Activated B cell treated with CpG ODN at 0.5 μM for 24 hours (primary cell): ENCODE measurements at regions not wholly inside any gene's neighbourhood (a gene's known extent, or its start where the extent isn't known, plus 50 kb on each side); places are given as distances from the start of the nearest gene placed in this dataset.

ENCODE experiments used
- ATAC-seq: fragments of 200-7000 bp; cut with Tn5 transposase; one replicate; pipeline ENCODE4 v1.10.0; 2021; ENCODE audit warnings: low read depth, mild to moderate bottlenecking, moderate library complexity
- CTCF ChIA-PET: fragments of 350-600 bp; sonication (Branson Sonifier 250); formaldehyde crosslinking; loops from one replicate; lab custom pipeline; 2021; ENCODE audit warnings: antibody characterized with exemption; lab: Charles Lee
- POLR2A ChIA-PET: fragments of 350-600 bp; sonication (Branson Sonifier 250); formaldehyde crosslinking; loops from one replicate; lab custom pipeline; 2021; ENCODE audit warnings: antibody characterized with exemption; lab: Charles Lee
- DNase-seq: peaks from one replicate; pipeline ENCODE4 v3.0.0; 2022
- H3K27ac Mint-ChIP-seq: one replicate; pipeline ENCODE4 v1.8.0; 2020; ENCODE audit warnings: mixed read lengths
- H3K27me3 Mint-ChIP-seq: one replicate; pipeline ENCODE4 v1.8.0; 2021; ENCODE audit warnings: mixed read lengths
- H3K36me3 Mint-ChIP-seq: one replicate; pipeline ENCODE4 v1.8.0; 2021; ENCODE audit warnings: low read depth, mixed read lengths
- H3K4me1 Mint-ChIP-seq: one replicate; pipeline ENCODE4 v1.8.0; 2021; ENCODE audit warnings: mixed read lengths
- H3K4me3 Mint-ChIP-seq: one replicate; pipeline ENCODE4 v1.8.0; 2020; ENCODE audit warnings: mild to moderate bottlenecking, mixed read lengths
- H3K9me3 Mint-ChIP-seq: one replicate; pipeline ENCODE4 v1.8.0; 2020; ENCODE audit warnings: mixed read lengths
- intact Hi-C: fragments of 100-400 bp; cut with micrococcal nuclease; formaldehyde crosslinking; loops from one replicate; pipeline ENCODE4 v1.15.1; 2024
- TF ChIP-seq, protein P1 (sequence below): fragments of 200-600 bp; IDR thresholded peaks from one replicate; pipeline ENCODE4 v1.8.0; 2022; ENCODE audit warnings: antibody characterized with exemption, mild to moderate bottlenecking

DNA sequence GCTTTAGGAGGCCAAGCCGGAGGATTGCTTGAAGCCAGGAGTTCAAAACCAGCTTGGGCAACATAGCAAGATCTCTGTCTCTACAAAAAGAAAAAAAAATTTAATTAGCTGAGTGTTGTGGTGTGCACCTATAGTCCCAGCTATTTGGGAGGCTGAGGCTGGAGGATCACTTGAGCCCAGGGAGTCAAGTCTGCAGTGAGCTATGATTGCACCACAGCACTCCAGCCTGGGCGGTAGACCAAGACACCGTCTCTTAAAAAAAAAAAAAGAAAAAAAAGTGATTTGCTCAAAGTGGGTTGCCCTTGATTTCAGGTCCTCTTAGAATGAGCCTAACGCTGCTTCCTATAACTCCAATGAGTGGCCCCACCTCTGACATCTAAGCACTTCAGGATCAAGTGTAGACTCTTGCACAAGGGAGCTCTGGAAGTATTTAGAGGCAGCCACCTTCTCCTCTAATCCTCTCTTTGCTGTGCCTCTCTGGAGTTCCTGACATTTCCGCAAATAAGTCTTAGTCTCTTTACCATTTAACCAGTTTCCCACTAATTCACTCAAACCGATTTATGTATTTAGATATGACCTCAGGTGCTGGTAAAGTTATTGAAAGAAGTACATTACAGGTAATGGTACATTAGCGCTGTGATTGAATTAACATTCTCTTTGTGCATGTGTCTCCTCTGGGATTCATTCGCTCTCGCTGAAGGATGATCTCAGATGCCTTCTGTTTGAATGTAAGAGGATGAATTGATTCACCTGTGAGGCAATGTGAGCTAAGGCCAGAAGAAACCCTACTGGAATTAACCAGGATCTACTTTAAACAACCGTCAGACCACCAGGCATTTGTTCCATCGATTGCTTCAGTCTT lies 60.8 kb upstream of the CELF2 start:
- TF ChIP-seq, protein P1, sequence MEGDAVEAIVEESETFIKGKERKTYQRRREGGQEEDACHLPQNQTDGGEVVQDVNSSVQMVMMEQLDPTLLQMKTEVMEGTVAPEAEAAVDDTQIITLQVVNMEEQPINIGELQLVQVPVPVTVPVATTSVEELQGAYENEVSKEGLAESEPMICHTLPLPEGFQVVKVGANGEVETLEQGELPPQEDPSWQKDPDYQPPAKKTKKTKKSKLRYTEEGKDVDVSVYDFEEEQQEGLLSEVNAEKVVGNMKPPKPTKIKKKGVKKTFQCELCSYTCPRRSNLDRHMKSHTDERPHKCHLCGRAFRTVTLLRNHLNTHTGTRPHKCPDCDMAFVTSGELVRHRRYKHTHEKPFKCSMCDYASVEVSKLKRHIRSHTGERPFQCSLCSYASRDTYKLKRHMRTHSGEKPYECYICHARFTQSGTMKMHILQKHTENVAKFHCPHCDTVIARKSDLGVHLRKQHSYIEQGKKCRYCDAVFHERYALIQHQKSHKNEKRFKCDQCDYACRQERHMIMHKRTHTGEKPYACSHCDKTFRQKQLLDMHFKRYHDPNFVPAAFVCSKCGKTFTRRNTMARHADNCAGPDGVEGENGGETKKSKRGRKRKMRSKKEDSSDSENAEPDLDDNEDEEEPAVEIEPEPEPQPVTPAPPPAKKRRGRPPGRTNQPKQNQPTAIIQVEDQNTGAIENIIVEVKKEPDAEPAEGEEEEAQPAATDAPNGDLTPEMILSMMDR = no peak
- Mint-ChIP-seq H3K27ac (no peak overlapping the region), H3K4me1 (no peaks in the 10 kb centered on the region), H3K27me3 (peaks cover 12% of the 10 kb centered on the region), H3K4me3 (no peak overlapping the region), H3K9me3 (no peaks in the 10 kb centered on the region), H3K36me3 (no peaks in the 10 kb centered on the region)
- no peak for DNase-seq
- ChIA-PET POLR2A (no interaction called here), CTCF (no interaction called here)
- ATAC-seq = no peak
- intact Hi-C loops = no loop called here

DNA sequence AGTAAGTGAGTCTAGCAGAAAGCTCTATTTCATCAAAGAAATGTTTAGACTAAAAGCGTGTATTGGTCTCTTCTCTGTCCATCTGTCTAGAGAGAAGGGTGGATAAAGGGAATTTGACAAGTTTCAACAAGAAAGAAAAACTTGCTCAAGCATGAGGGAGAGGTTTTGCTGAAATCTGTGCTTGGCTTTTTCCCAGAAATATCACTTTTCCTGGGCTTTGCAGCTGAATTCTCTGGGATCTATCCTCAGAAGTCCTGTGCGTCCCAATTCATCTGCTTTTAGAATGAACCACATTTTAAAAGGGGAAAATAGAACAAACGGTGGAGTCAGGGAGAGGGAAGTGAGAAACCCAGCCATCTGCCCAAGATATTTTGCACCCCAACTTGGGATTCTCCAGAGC lies 59.6 kb upstream of the CELF2 start:
- Mint-ChIP-seq H3K27ac (no peak overlapping the region), H3K27me3 (peaks cover 12% of the 10 kb centered on the region), H3K4me3 (no peak overlapping the region), H3K36me3 (no peaks in the 10 kb centered on the region), H3K9me3 (no peaks in the 10 kb centered on the region), H3K4me1 (no peaks in the 10 kb centered on the region)
- ATAC-seq = no peak
- TF ChIP-seq, protein P1 = no peak
- intact Hi-C loops = no loop called here
- DNase-seq = no peak
- POLR2A ChIA-PET = no interaction called here
- CTCF ChIA-PET = no interaction called here

DNA sequence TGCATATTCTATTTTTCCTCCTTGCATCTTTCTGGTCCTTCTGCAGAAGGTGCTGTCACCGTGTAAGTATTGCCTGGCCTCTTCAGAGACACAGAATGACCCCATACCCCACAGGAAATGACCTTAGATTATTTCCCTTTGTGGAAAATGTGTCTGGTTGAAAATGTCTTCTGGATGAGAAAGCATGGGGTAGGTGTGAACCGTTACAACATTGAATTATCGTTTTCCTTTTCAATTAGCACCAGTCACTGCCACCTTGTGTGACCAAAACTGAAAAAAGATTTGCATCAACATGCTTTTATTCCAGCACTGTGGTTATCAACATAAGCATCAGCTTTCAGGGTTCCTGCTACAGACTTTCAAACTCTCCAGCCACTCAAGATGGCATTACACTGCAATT lies 58.0 kb upstream of the CELF2 start:
- TF ChIP-seq, protein P1 = no peak
- DNase-seq (no peak), ATAC-seq (no peak)
- intact Hi-C loops = no loop called here
- no peak overlapping the region for H3K27ac Mint-ChIP-seq
- H3K36me3 Mint-ChIP-seq = no peaks in the 10 kb centered on the region
- no peaks in the 10 kb centered on the region for H3K4me1 Mint-ChIP-seq
- no peaks in the 10 kb centered on the region for H3K9me3 Mint-ChIP-seq
- ChIA-PET POLR2A (no interaction called here), CTCF (no interaction called here)
- H3K4me3 Mint-ChIP-seq = no peak overlapping the region
- H3K27me3 Mint-ChIP-seq = peaks cover 12% of the 10 kb centered on the region

DNA sequence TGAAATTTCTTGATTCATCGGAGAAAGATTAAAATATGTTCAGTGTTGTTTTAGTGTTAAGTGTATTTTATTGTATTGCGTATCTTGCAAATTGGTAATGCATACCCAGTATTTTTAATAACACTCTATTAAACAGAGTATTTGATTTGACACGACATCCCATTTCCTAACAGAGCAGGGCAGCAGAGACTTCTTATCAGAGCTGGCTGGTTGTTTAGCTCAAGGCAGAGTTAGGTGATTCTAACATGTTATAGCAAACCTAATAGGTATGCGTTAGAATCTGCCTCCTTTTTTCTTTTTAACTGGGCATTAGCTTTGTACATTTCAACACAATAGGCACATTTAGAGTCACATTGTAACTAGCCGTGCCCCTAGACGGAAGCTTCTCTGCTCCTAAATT lies 57.1 kb upstream of the CELF2 start:
- TF ChIP-seq, protein P1 = no peak
- DNase-seq (no peak), ATAC-seq (no peak)
- H3K4me1 Mint-ChIP-seq = no peaks in the 10 kb centered on the region
- no peak overlapping the region for H3K4me3 Mint-ChIP-seq
- H3K27ac Mint-ChIP-seq = no peak overlapping the region
- POLR2A ChIA-PET = no interaction called here
- intact Hi-C loops = no loop called here
- peaks cover 15% of the 10 kb centered on the region for H3K27me3 Mint-ChIP-seq
- CTCF ChIA-PET = no interaction called here
- H3K9me3 Mint-ChIP-seq = no peaks in the 10 kb centered on the region
- H3K36me3 Mint-ChIP-seq = no peaks in the 10 kb centered on the region

DNA sequence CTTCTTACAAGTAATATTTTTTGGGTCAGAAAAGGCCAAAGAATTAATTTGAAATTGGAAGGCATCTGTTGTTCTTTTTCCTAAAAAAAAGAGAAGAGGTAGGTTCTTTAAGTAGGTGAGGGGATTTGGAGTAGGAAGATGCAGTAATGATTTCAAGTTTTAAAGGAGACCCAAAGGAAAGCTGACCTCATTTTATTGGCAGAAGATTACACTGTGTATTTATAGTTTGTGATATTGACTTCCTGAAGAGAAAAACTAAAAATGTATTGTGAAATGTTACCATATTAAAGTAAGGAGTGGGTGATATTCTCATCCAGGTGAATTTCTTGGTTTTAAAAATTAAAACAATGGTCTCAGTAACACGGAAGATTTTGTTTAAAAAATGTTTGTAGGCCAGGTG lies 56.6 kb upstream of the CELF2 start:
- Mint-ChIP-seq H3K27me3 (peaks cover 15% of the 10 kb centered on the region), H3K27ac (no peak overlapping the region), H3K4me3 (no peak overlapping the region)

More for the DNA sequence above, 56.6 kb upstream of the CELF2 start:
- Mint-ChIP-seq H3K9me3 (no peaks in the 10 kb centered on the region), H3K4me1 (no peaks in the 10 kb centered on the region), H3K36me3 (no peaks in the 10 kb centered on the region)
- POLR2A ChIA-PET = no interaction called here
- ATAC-seq = no peak
- CTCF ChIA-PET = no interaction called here
- DNase-seq = no peak
- TF ChIP-seq, protein P1 = no peak
- intact Hi-C loops = no loop called here
